ENCODE measurements at regions not wholly inside any gene's neighbourhood (a gene's known extent, or its start where the extent isn't known, plus 50 kb on each side); places are given as distances from the start of the nearest gene placed in this dataset.

DNA sequence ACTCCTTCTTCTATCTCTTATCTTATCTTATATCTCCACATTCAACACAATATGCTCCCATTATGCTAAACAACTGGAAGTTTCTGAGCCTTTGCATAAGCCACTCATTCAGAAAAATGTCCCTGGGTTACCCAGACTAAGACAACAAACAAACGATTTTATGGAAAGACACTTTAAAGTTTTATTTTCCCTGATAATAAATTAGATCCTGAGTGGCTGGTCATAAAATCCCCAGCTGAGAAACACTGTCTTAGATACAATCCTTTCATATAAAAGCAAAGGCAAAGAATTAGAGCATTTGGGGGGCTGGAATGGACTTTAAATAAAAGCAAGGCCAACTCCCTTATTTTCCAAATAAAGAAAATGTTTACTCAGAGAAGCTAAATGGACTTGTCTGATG is 322.3 kb downstream of the GBE1 start:
- DNase-seq, result no peak

- no peak for DNase-seq
These were observed 323.8 kb downstream of the GBE1 start for GRCh38 chr3:81437683-81438082.

DNA sequence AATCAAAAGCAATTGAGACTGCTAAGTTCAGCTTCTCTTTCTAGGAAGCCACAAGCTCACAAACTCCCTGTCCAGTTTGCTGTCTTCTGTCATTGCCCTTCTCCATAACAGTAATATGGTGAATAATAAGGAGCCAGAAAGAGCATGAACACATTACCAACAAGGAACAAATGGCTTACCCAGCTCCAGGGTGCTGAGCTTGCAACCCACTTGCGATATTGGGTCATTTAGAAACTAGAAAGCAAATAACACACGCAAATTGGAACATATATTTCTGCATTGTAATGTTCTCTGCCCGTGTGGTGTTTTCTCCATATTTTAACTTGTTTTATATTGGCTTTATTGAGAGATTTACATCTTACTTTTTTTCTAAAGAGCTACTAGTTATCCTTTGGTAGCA is 325.3 kb downstream of the GBE1 start:
- DNase-seq, result no peak

DNA sequence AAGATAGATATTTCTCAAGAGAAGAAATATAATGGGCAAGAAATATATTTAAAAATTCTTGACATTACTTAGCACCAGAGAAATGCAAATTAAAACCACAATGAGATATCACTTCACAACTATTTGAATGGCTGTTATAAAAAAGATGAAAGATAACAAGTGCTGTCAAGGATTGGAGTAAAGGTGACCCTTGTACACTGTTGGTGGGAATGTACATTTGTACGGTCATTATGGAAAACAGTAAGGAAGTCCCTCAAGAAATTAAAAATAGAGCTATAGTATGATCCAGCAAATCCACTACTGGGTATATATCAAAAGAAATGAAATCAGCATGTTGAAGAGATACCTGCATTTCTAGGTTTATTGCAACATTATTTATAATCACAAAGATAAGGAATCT is 326.4 kb downstream of the GBE1 start:
- DNase-seq, result no peak

DNA sequence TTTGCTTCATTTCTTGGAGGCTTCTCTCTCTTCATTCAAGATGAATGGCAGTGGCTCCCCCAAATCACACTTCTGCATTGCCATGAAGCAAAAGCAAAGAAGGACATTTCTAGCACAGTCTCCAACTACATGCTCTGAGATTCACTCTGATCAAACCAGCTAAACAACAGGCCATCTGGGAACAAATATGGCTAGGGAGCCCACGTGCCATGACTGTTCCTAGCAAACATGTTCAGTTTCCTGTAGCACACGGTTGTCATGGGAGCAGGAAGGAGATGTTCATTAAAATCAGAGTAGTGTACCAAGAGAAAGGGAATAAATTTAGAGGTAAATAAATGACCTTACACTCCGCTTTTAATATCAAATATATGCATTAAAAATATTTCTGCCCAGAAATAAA is 327.3 kb downstream of the GBE1 start:
- DNase-seq, result peak; percentile 1

DNA sequence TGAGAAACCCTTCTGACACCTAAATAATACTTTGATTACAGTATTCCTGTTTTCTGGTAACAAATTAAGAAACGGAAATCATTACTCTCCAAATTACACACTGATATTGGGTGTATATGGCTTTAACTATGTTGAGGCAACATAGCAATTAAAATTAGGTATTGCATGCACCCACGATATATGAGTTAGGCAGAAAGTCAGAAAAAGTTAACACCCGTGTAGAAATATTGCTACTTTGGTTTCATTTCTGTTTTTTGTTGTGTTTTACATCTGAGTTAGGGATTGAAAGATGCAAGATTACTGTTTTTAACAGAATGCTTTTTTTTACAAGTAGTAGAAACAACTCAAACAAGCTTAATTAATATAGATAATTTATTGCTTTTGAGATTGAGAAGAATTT is 327.8 kb downstream of the GBE1 start:
- DNase-seq, result no peak

DNA sequence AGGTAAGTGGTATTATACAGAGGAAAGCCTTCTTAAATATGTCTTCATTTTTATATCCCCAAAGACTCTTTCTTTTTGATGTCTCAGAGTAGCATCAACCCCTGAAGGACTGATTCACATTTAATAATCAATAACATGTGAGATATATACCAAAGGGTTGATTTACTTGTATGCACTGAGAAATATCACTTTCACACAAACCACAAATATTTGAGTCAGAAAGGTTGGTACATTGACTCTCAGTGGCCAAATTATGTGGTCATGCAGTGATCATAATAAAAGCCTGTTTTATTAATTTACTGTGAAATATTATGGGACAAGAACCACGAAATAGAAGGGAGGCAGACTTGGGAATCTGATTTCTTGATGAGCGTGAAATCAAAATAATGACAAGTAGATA is 329.0 kb downstream of the GBE1 start:
- DNase-seq, result no peak

DNA sequence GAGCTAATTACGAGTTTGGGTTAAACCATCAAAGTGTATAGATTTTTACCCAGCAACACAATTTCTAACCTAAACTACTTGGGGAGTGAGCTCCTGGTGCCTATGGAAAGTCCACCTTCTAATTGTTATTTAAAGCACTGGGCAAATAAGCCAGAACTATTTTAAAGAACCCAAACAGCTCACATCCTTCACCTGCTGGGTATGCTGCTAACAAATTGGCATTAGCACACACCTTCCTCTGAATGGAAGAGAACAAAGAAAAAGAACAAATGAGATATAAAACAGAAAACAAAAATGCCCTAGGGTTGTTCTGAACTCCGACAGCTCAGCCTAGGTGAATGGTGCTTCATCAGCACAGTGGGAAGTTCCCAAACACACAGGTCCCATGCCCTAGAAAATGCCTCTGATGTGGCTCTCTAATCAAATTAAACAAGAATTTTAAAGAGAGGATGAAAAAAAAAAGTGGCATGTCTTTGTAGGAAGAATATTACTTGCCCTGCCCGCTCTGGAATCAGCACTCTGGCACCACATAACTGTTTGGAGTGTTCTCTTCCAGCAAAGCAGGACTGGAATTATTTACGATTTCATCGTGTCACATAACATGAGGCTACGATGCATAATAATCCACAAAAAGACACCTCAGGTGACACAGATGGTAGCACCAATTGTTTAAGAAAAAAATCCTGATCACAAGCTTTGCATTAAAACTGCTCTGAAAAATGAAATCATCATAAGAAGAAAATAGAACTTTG is 334.4 kb downstream of the GBE1 start:
- peak; percentile 50 for DNase-seq

- no peak for DNase-seq
These were observed 336.1 kb downstream of the GBE1 start for GRCh38 chr3:81425198-81425868.

GRCh38 chr3:81419228-81419627 is 342.2 kb downstream of the GBE1 start:
- DNase-seq, result peak; percentile 17

GRCh38 chr3:81416812-81417211 is 344.6 kb downstream of the GBE1 start:
- DNase-seq, result no peak

DNA sequence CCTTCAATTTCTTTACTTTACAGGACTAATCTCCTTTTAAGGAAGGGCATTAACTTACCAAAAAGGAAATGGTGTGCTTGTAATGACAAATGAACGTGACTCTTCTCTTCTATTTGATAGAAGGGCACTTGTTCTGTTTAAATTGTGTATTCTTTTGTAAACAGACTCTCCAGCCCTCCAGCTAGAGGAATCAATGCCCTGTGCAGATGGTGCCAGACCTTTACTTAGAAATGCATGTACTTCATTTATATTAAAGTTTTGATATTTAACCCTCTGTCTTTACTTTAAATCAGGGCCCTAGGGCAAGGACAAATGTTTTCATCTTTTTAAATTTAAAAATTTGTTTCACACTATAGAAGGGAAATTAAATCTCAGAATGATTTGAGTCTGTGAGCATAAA is 355.1 kb downstream of the GBE1 start:
- DNase-seq, result peak; percentile 30

- DNase-seq, result peak; percentile 32
These were observed 365.5 kb downstream of the GBE1 start for GRCh38 chr3:81395739-81396513.

- peak; percentile 42 for DNase-seq
These were observed 366.6 kb downstream of the GBE1 start for GRCh38 chr3:81394651-81395524.

- DNase-seq, result peak; percentile 5
These were observed 368.2 kb downstream of the GBE1 start for GRCh38 chr3:81393251-81393650.

DNA sequence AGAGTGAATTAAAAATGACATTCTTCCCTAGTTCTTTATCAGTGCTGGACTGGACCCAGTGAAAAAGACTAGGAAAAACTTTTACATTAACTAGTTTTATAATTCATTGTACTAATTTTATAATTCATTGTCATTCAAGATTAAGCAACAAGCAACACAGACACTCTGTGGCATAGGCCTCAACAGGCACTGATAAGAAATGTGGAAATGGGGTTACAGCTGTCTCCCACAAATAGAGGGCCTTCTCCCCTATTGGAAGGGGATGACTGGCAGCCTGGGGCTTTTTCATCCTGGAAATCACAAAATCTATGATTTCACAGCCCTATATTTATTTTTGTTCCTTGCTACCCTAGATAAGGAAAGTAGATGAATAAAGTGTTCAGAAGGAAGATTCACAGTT is 370.6 kb downstream of the GBE1 start:
- no peak for DNase-seq

DNA sequence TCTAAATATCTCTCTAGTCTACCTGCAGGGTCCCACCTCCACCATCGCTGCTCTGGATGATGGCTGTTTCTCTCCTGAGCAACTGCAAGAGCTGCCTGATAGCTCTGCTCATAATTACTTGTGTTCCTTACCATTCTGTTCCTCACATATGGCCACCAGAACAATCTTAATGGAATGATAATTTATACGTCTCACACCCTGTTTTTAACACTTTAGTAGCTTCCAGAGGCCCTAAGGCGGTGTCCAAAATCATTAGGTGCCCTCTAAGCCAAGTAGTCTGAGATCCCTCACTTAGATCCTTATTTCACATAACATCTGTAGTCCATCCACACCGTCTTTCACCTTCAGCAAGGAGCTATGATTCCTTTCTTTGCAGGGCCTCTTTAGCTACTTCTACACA is 373.3 kb downstream of the GBE1 start:
- no peak for DNase-seq

DNA sequence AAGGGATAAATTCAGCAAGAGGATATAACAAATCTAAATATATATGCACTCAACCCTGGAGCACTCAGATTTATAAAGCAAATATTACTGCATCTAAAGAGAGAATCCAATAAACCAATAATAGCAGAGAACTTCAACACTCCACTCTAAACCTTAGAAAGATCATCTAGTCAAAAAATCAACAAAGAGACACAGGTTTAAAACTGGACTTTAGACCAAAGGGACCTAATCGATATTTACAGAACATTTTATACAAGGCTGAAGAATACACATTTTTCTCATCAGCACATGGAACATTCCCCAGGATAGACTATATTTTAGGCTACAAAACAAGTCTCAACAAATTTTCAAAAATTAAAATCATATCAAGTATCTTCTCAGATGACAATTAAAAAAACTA is 379.0 kb downstream of the GBE1 start:
- no peak for DNase-seq

GRCh38 chr3:81380234-81380633 is 381.2 kb downstream of the GBE1 start:
- DNase-seq, result no peak

GRCh38 chr3:81378552-81379293 is 382.7 kb downstream of the GBE1 start:
- DNase-seq, result no peak

DNA sequence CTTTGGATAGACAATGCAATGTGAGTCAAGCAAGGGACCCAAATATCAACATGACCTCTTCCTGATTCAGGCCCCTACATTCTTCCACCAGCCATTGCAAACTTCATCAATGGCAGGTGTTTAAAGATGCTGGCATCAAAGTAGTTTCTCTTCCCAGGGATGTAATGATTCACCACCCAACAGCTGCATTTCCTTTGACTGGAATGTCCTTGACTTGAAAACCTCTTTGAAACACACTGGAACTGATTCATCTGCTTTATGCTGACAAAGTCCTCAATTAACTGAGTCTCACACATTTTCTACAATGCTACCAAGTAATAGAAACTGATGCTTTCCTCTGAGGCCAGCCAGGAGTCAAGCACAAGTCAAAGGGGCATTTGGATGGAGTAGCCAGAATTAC is 385.5 kb downstream of the GBE1 start:
- no peak for DNase-seq

GRCh38 chr3:81364411-81364810 is 397.0 kb downstream of the GBE1 start:
- no peak for DNase-seq
